Suppressor macrophage treated with lipopolysaccharide for 4 hours (primary cell): ENCODE measurements at regions not wholly inside any gene's neighbourhood (a gene's known extent, or its start where the extent isn't known, plus 50 kb on each side); places are given as distances from the start of the nearest gene placed in this dataset.

Source experiments
- DNase-seq: peaks from one replicate; pipeline ENCODE4 v3.0.0-alpha.2; 2020

- DNase-seq: no peak
Measured at GRCh38 chr17:13352747-13353415, 248.8 kb downstream of the HS3ST3A1 start.

- DNase-seq: no peak
Measured at GRCh38 chr17:13351046-13351445, 250.7 kb downstream of the HS3ST3A1 start.

GRCh38 chr17:13350466-13350865 is 251.3 kb downstream of the HS3ST3A1 start:
- DNase-seq: no peak

GRCh38 chr17:13346996-13347762 is 254.6 kb downstream of the HS3ST3A1 start:
- DNase-seq: peak; percentile 29

GRCh38 chr17:13346592-13346991 is 255.1 kb downstream of the HS3ST3A1 start:
- no peak for DNase-seq

GRCh38 chr17:13346081-13346533 is 255.6 kb downstream of the HS3ST3A1 start:
- DNase-seq: peak; percentile 37

- DNase-seq: no peak
Measured at GRCh38 chr17:13338421-13338820, 263.3 kb downstream of the HS3ST3A1 start.

- peak; percentile 52 for DNase-seq
Measured at GRCh38 chr17:13337864-13338371, 263.8 kb downstream of the HS3ST3A1 start.

GRCh38 chr17:13337151-13337550 is 264.6 kb downstream of the HS3ST3A1 start:
- no peak for DNase-seq

GRCh38 chr17:13334374-13334773 is 267.4 kb downstream of the HS3ST3A1 start:
- DNase-seq: no peak

GRCh38 chr17:13333661-13334060 is 268.1 kb downstream of the HS3ST3A1 start:
- no peak for DNase-seq

DNA sequence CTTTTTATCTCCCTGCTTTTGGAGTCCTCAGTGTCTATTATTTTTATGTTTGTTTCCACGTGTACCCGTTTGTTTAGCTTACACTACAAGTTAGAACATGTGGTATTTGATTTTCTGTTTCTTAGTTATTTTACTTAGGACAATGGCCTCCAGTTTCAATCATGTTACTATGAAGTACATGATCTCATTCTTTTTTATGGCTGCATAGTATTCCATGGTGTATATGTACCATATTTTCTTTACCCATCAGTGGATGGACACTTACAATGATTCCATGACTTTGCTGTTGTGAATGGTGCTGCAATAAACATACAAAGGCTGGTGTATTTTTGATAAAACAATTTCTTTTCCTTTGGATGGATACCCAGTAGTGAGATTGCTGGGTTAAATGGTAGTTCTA is 269.5 kb downstream of the HS3ST3A1 start:
- no peak for DNase-seq

DNA sequence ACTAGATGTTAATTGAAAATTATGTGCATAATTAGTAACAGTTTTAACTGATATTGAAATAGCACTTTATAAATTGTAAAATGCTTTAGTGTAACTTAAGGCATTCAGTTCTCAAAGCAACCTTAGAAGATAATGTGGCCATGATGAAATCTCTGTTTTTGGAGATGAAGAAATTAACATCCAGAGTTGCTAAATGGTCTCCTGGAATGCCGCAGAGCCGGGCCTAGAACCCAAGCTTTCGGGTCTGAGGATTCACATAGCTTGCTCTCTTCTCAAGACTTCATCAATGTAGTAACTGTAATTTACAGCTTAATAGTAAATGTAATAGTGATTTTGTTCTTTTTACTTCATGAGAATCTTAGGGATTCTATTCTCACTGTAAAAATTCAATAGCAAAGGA is 272.3 kb downstream of the HS3ST3A1 start:
- DNase-seq: no peak

DNA sequence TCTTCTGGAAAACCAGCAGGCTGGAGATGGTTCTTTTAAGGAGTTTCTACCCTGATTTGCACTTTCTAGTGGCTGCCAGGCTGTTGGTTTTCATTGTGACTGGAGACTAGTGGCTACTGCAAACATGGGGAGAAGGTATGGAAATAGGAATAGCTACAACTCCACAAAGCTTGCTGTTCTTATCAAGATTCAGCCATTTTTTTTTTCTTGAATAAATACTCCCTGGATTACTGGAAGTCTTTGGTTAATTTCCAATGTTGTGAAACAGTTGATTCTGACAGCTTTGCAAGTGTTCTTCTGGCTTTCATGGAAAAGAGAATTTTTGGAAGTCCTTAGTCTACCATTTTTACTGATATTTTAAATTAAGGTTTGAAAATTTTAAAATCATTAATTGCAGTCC is 277.7 kb downstream of the HS3ST3A1 start:
- no peak for DNase-seq

- DNase-seq: no peak
Measured at GRCh38 chr17:13321951-13322701, 279.6 kb downstream of the HS3ST3A1 start.

GRCh38 chr17:13320046-13320785 is 281.5 kb downstream of the HS3ST3A1 start:
- DNase-seq: no peak

GRCh38 chr17:13316657-13317056 is 285.1 kb downstream of the HS3ST3A1 start:
- no peak for DNase-seq

GRCh38 chr17:13311306-13311705 is 290.4 kb downstream of the HS3ST3A1 start:
- no peak for DNase-seq

GRCh38 chr17:13310858-13311257 is 290.9 kb downstream of the HS3ST3A1 start:
- no peak for DNase-seq

DNA sequence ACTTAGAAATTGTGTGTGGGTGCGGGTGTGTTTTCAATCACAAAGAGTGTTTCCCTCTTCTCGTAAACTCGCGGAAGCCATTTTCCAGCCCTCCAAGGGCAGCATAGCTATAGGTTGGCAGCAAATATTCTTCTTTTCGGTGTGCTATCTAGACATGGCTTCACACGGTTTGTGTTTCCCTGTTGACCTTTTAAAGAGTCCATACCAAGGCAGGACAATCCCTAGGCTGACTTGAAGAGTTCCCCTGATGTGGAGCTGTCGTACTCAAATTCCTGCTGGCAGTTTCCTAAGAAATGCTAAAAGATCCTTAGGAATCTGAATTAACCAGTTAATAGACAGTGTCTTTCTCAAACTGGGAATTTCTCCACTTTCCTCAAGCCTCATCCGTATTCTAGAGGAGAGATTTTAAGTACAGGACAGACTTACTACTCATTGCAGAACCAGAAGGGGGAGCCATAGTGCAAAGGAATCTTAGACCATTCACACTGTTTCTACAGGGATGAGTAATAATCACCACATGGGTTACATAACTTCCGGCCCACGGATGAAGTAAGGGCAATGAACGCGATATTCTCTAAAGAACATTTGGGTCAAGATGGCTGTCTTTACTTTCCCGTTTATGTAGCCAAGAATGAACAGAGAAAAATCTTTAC is 288.6 kb upstream of the ELAC2 start:
- DNase-seq: peak; percentile 25

DNA sequence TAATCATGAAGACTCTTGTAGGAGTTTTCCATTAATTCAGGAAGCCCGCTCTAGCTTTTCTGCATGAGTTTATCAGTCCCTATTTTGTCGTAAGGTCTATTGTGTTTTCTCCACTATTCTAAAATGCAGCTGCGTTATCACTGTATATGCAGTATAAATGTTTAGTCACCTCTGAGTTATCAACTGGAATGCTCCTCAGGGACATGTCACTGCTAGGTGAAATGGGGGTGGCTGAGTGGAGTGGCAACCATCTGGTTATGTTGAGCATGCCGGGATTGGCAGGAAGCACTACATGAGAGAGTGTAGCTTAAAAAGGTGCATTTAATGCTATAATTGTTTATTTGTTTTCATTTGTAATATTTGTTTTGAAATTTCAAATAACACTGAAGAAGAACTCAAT is 285.2 kb upstream of the ELAC2 start:
- DNase-seq: no peak

DNA sequence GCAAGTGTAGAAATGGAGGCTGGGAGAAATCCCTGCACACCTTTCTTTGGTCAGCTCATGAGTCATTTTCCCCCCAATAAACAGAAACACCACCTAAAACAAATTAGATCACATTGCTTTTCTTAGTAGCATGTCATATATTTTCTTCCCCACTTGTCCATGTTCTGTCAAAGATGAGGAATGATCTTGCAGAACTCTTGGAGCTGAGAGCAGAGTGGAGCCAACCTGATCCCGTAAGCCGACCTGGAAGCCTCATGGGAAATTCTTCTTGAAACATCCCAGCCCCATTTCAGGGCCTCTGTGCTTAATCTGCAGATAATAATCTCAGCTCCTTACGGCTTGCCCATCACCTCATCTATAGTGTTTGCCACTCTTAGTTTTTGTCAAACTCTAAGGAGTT is 284.6 kb upstream of the ELAC2 start:
- no peak for DNase-seq
